Neural crest cell (in vitro differentiated cells): ENCODE measurements at regions not wholly inside any gene's neighbourhood (a gene's known extent, or its start where the extent isn't known, plus 50 kb on each side); places are given as distances from the start of the nearest gene placed in this dataset.

Experiments
- DNase-seq: peaks from one replicate; pipeline ENCODE4 v3.0.0; 2021; ENCODE audit warnings: low read depth, mixed read lengths, low spot score
- H3K27ac Mint-ChIP-seq: one replicate; pipeline ENCODE4 v1.8.0; 2021; ENCODE audit warnings: mild to moderate bottlenecking, mixed read lengths; ENCODE audit not compliant: unreplicated experiment
- H3K27me3 Mint-ChIP-seq: 2 replicates; pipeline ENCODE4 v1.8.0; 2021; ENCODE audit warnings: low read depth, mild to moderate bottlenecking, mixed read lengths
- H3K36me3 Mint-ChIP-seq: 2 replicates; pipeline ENCODE4 v1.8.0; 2021; ENCODE audit warnings: low read depth, mild to moderate bottlenecking, mixed read lengths
- H3K4me1 Mint-ChIP-seq: 2 replicates; pipeline ENCODE4 v1.8.0; 2021; ENCODE audit warnings: mixed read lengths
- H3K4me3 Mint-ChIP-seq: one replicate; pipeline ENCODE4 v1.8.0; 2021; ENCODE audit warnings: mild to moderate bottlenecking, mixed read lengths
- H3K9me3 Mint-ChIP-seq: 2 replicates; pipeline ENCODE4 v1.8.0; 2021; ENCODE audit warnings: mixed read lengths
- TF ChIP-seq, protein P1 (sequence below): fragments of 200-600 bp; sonication (generic); conservative IDR thresholded peaks from 2 replicates; pipeline ENCODE4 v1.5.0; 2021; ENCODE audit warnings: antibody characterized with exemption, mild to moderate bottlenecking

GRCh38 chr2:8525236-8525581 lies 156.6 kb upstream of the ID2 start:
- H3K4me3 Mint-ChIP-seq, result no peak overlapping the region
- TF ChIP-seq, protein P1, sequence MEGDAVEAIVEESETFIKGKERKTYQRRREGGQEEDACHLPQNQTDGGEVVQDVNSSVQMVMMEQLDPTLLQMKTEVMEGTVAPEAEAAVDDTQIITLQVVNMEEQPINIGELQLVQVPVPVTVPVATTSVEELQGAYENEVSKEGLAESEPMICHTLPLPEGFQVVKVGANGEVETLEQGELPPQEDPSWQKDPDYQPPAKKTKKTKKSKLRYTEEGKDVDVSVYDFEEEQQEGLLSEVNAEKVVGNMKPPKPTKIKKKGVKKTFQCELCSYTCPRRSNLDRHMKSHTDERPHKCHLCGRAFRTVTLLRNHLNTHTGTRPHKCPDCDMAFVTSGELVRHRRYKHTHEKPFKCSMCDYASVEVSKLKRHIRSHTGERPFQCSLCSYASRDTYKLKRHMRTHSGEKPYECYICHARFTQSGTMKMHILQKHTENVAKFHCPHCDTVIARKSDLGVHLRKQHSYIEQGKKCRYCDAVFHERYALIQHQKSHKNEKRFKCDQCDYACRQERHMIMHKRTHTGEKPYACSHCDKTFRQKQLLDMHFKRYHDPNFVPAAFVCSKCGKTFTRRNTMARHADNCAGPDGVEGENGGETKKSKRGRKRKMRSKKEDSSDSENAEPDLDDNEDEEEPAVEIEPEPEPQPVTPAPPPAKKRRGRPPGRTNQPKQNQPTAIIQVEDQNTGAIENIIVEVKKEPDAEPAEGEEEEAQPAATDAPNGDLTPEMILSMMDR, result no peak
- no peaks in the 10 kb centered on the region for H3K9me3 Mint-ChIP-seq
- no peaks in the 10 kb centered on the region for H3K27me3 Mint-ChIP-seq
- no peak overlapping the region for H3K27ac Mint-ChIP-seq
- H3K4me1 Mint-ChIP-seq, result peaks cover 4% of the 10 kb centered on the region
- H3K36me3 Mint-ChIP-seq, result no peaks in the 10 kb centered on the region
- DNase-seq, result no peak

DNA sequence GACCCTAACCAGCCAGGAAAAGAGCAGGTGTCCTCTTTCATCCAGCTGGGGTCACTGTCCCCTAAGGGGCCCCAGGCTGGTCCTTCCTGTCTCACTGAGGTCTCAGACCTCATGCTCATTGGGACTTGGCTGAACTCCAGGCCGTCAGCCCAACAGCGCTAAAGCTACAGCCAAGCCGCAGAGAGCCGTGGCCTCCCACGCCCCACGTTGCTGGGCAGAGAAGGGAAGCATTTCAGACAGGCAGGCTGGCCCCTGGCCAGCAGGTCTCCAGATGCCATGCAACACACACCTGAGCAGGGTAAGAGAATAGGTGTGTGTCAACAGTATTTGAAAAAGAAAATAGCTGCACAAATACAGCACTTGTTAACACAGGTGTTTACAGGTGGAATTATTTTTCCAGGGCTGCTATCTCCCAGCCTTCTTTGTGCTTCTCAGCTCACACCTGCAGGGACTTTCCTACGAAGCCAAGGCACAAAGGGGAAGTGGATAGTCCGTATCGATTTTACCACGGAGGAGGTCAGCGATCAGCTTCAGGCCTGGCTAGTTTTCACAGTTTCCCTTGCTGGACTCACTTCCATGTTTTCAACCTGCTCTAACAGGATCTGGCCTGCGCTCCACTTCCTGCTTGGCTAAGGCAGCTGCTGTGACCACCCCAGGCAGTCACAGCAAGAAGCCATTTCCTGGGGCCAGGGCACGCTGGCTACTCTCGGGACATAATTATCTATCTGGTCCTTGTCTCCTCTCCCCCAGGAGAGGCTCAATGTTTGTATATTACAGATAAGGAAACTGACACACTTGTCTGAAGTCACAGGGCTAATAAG lies 156.1 kb upstream of the ID2 start:
- TF ChIP-seq, protein P1, result no peak
- H3K27me3 Mint-ChIP-seq, result no peaks in the 10 kb centered on the region
- H3K4me1 Mint-ChIP-seq, result peaks cover 4% of the 10 kb centered on the region
- no peak overlapping the region for H3K4me3 Mint-ChIP-seq
- no peak overlapping the region for H3K27ac Mint-ChIP-seq
- no peaks in the 10 kb centered on the region for H3K9me3 Mint-ChIP-seq
- no peak for DNase-seq
- no peaks in the 10 kb centered on the region for H3K36me3 Mint-ChIP-seq

- Mint-ChIP-seq H3K4me1 (peaks cover 4% of the 10 kb centered on the region), H3K27me3 (no peaks in the 10 kb centered on the region), H3K27ac (no peak overlapping the region), H3K4me3 (no peak overlapping the region), H3K9me3 (peaks cover 4% of the 10 kb centered on the region), H3K36me3 (peaks cover 4% of the 10 kb centered on the region)
- no peak for DNase-seq
- TF ChIP-seq, protein P1, result no peak
These were observed 155.5 kb upstream of the ID2 start for GRCh38 chr2:8526403-8526696.

DNA sequence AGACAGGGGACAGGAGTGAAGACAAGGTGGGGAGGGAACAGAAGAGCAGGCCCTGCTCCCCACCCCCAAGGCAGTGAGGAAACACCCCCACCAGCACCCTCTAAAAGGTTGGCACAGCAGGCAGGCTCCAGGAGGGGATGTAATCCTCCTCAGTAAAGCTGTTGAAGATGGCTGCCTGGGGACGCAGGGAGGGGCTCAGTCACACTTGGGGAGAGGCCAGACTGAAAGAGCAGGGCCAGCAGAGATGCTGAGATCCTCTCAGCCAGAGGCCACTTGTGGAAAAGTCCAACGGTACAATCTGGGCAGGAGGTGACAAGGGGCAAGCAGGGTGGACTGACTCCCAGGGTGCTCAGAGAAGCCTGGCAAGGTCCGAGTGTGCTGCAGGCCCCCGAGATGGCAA lies 154.8 kb upstream of the ID2 start:
- Mint-ChIP-seq H3K9me3 (peaks cover 11% of the 10 kb centered on the region), H3K4me3 (no peak overlapping the region), H3K36me3 (peaks cover 4% of the 10 kb centered on the region), H3K27ac (no peak overlapping the region), H3K27me3 (no peaks in the 10 kb centered on the region), H3K4me1 (peaks cover 4% of the 10 kb centered on the region)
- TF ChIP-seq, protein P1, result no peak
- no peak for DNase-seq

- H3K4me3 Mint-ChIP-seq, result no peak overlapping the region
- H3K36me3 Mint-ChIP-seq, result peaks cover 4% of the 10 kb centered on the region
- TF ChIP-seq, protein P1, result no peak
- peaks cover 13% of the 10 kb centered on the region for H3K9me3 Mint-ChIP-seq
- H3K27ac Mint-ChIP-seq, result no peak overlapping the region
- no peak for DNase-seq
- peaks cover 4% of the 10 kb centered on the region for H3K4me1 Mint-ChIP-seq
- H3K27me3 Mint-ChIP-seq, result no peaks in the 10 kb centered on the region
These were observed 154.2 kb upstream of the ID2 start for GRCh38 chr2:8527676-8528075.
